Esophagus squamous epithelium (tissue), 4 donors: ENCODE measurements at regions not wholly inside any gene's neighbourhood (a gene's known extent, or its start where the extent isn't known, plus 50 kb on each side); places are given as distances from the start of the nearest gene placed in this dataset.

Source experiments
- CTCF ChIP-seq, 6 experiments: fragments of 450-650 bp in 4 of 6; fragments of 200-600 bp in 2 of 6; sonication (generic) in 2 of 6; IDR thresholded peaks; one replicate each; pipeline ENCODE4 v1.5.1; 2016 to 2019; ENCODE audit warnings: antibody characterized with exemption in 6 of 6, mild to moderate bottlenecking in 4 of 6, moderate library complexity in 4 of 6
- POLR2A ChIP-seq, 4 donors: fragments of 450-650 bp; IDR thresholded peaks; one replicate each; pipeline ENCODE4 v1.6.1; 2017; ENCODE audit warnings: antibody characterized with exemption in 4 of 4, mild to moderate bottlenecking in 4 of 4, moderate library complexity in 3 of 4

DNA sequence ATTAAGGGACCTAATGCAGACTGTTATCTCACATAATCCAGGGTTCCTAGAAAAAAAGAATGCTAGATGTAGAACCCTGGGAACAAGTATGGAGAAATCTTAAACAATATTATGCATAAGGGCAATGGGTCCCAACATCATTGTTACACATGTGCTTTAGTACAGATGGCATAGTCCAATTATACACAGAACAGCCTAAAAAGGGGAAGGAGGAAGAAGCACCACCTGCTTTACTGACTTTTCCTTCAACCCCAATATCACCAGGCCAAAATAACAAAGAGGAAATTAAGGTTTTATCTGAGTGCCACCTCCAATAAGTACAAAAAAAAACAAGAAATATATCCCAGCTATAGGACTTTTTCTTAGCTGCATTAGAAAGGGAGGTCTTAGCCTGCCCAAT is 211.9 kb downstream of the RPS4Y2 start:
- TF ChIP-seq CTCF (IDR thresholded peaks at IDR 0.05) (no peak), POLR2A (IDR thresholded peaks at IDR 0.05) (no peak)
